GM12878 (cell line): ENCODE measurements at regions not wholly inside any gene's neighbourhood (a gene's known extent, or its start where the extent isn't known, plus 50 kb on each side); places are given as distances from the start of the nearest gene placed in this dataset.

Experiments
- ATF7 ChIP-seq: fragments of 450-650 bp; IDR thresholded peaks from 2 replicates; pipeline ENCODE4 v1.6.1; 2016; ENCODE audit warnings: low read depth, mild to moderate bottlenecking
- BCL3 ChIP-seq: IDR thresholded peaks from 2 replicates; pipeline ENCODE4 v1.6.1; 2011; ENCODE audit warnings: borderline replicate concordance, low read depth, mild to moderate bottlenecking, moderate library complexity, low read length; ENCODE audit not compliant: insufficient read depth, poor library complexity, severe bottlenecking
- E4F1 ChIP-seq: fragments of 450-650 bp; IDR thresholded peaks from 2 replicates; pipeline ENCODE4 v1.6.1; 2018; ENCODE audit warnings: borderline replicate concordance, mild to moderate bottlenecking; ENCODE audit not compliant: partially characterized antibody
- IKZF1 ChIP-seq: fragments of 450-650 bp; conservative IDR thresholded peaks from 2 replicates; pipeline ENCODE4 v1.6.1; 2017; ENCODE audit warnings: antibody characterized with exemption, mild to moderate bottlenecking
- JUND ChIP-seq: IDR thresholded peaks from 2 replicates; pipeline ENCODE4 v1.6.1; 2012; ENCODE audit warnings: low read depth, mild to moderate bottlenecking, low read length, improper control_type of control experiment, moderate library complexity
- LARP7 ChIP-seq: fragments of 450-650 bp; IDR thresholded peaks from 2 replicates; pipeline ENCODE4 v1.6.1; 2017; ENCODE audit warnings: mild to moderate bottlenecking
- NFYB ChIP-seq: IDR thresholded peaks from 2 replicates; pipeline ENCODE4 v1.6.1; 2011; ENCODE audit warnings: low read depth, mild to moderate bottlenecking, low read length, improper control_type of control experiment, moderate library complexity; ENCODE audit not compliant: insufficient read depth
- PAX8 ChIP-seq: fragments of 450-650 bp; IDR thresholded peaks from 2 replicates; pipeline ENCODE4 v1.6.1; 2017; ENCODE audit warnings: mild to moderate bottlenecking, moderate library complexity
- PKNOX1 ChIP-seq: fragments of 450-650 bp; IDR thresholded peaks from 2 replicates; pipeline ENCODE4 v1.6.1; 2016; ENCODE audit warnings: mild to moderate bottlenecking
- SREBF1 ChIP-seq: IDR thresholded peaks from 2 replicates; pipeline ENCODE4 v1.6.1; 2012; ENCODE audit warnings: mild to moderate bottlenecking, low read length
- TAF1 ChIP-seq: IDR thresholded peaks from 2 replicates; pipeline ENCODE4 v1.6.1; 2011; ENCODE audit warnings: mild to moderate bottlenecking, low read depth, low read length, borderline replicate concordance

- TF ChIP-seq BCL3 (no peak), JUND (no peak), ATF7 (no peak), PKNOX1 (no peak), LARP7 (no peak), IKZF1 (no peak), E4F1 (no peak), SREBF1 (no peak), NFYB (no peak), PAX8 (no peak), TAF1 (no peak)
Observed at GRCh38 chr2:188193230-188193629, 98.4 kb upstream of the GULP1 start (continued).
